Stimulated activated CD4-positive, alpha-beta T cell treated with anti-CD3 and anti-CD28 coated beads, Interleukin-1b, Interleukin-23, amount 100 ng/mL, for 48 hours (primary cell): ENCODE measurements at regions not wholly inside any gene's neighbourhood (a gene's known extent, or its start where the extent isn't known, plus 50 kb on each side); places are given as distances from the start of the nearest gene placed in this dataset.

Source experiments
- DNase-seq: peaks from one replicate; pipeline ENCODE4 v3.0.0-alpha.2; 2020

GRCh38 chr18:26697186-26697884 lies 149.0 kb upstream of the KCTD1 start:
- no peak for DNase-seq

- DNase-seq = no peak
Observed at GRCh38 chr18:26696786-26697185, 148.4 kb upstream of the KCTD1 start.

GRCh38 chr18:26696308-26696707 lies 148.0 kb upstream of the KCTD1 start:
- DNase-seq = no peak

- DNase-seq = no peak
Observed at GRCh38 chr18:26689226-26689879, 141.0 kb upstream of the KCTD1 start.

GRCh38 chr18:26686532-26686931 lies 138.2 kb upstream of the KCTD1 start:
- no peak for DNase-seq

- no peak for DNase-seq
Observed at GRCh38 chr18:26685438-26686157, 137.2 kb upstream of the KCTD1 start.

- DNase-seq = no peak
Observed at GRCh38 chr18:26677957-26678356, 129.6 kb upstream of the KCTD1 start.

GRCh38 chr18:26667046-26667445 lies 118.7 kb upstream of the KCTD1 start:
- no peak for DNase-seq

- DNase-seq = no peak
Observed at GRCh38 chr18:26662996-26663395, 114.6 kb upstream of the KCTD1 start.

- no peak for DNase-seq
Observed at GRCh38 chr18:26657631-26658581, 109.6 kb upstream of the KCTD1 start.

GRCh38 chr18:26656944-26657536 lies 108.7 kb upstream of the KCTD1 start:
- DNase-seq = no peak

- DNase-seq = no peak
Observed at GRCh38 chr18:26656431-26656943, 108.1 kb upstream of the KCTD1 start.

GRCh38 chr18:26655525-26656430 lies 107.4 kb upstream of the KCTD1 start:
- no peak for DNase-seq

GRCh38 chr18:26654616-26655524 lies 106.5 kb upstream of the KCTD1 start:
- DNase-seq = no peak

GRCh38 chr18:26653943-26654615 lies 105.7 kb upstream of the KCTD1 start:
- DNase-seq = no peak

- DNase-seq = no peak
Observed at GRCh38 chr18:26652501-26652900, 104.1 kb upstream of the KCTD1 start.

GRCh38 chr18:26650310-26651268 lies 102.2 kb upstream of the KCTD1 start:
- DNase-seq = no peak

- no peak for DNase-seq
Observed at GRCh38 chr18:26649193-26649543, 100.8 kb upstream of the KCTD1 start.
